Activated CD4-positive, CD25-positive, alpha-beta regulatory T cell treated with anti-CD3 and anti-CD28 coated beads, Interleukin-2, amount 50 U/mL, for 24 hours (primary cell): ENCODE measurements at regions not wholly inside any gene's neighbourhood (a gene's known extent, or its start where the extent isn't known, plus 50 kb on each side); places are given as distances from the start of the nearest gene placed in this dataset.
"Not testable (repeated sequence)": the region's sequence is repeated elsewhere in the genome, so short reads cannot be mapped to it uniquely, and the experiment has no call there.

ENCODE experiments used
- ATAC-seq, 2 donors: fragments of 150-1000 bp; cut with Tn5 transposase; one replicate each; pipeline ENCODE4 v1.10.0; 2021; ENCODE audit warnings: mild to moderate bottlenecking in 1 of 2, moderate library complexity in 1 of 2

DNA sequence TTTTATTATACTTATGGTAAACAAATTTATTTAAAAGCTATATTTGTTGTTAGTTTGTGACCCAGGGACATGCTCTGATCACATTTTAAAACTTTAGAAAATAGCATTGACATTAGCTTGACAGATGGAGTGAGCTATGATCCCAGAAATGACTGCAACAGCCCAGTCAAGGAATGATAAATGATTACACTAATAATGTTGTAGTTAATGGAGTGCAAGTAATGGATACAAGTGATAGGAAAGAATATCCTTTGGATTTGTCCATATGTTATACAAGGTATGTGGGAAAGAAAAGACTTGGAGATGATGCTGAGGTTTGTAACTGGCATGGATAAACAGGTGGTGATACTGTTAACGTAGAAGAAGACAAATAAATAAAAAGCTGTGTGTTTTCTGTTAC, 1908.7 kb downstream of the MRPL39 start:
- no peak for ATAC-seq

DNA sequence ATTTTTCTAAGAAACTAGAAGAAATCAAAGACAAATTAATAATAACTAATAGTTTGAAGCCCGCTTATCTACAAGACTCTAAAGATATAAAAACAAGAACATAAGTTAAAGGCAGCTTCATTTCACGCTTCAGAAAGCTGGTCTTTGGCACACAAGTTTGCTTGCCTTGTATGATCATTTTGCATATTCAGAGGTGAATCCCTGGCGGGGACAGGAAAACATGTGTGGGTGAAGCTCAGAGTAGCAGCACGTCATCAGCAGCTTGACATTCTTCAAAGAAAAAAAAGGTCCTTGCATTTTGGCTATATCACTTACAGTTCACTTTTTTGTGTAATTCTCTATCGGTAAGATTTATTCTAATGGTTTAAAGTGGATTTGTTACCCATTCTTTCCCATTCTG, 1911.8 kb downstream of the MRPL39 start:
- no peak for ATAC-seq

DNA sequence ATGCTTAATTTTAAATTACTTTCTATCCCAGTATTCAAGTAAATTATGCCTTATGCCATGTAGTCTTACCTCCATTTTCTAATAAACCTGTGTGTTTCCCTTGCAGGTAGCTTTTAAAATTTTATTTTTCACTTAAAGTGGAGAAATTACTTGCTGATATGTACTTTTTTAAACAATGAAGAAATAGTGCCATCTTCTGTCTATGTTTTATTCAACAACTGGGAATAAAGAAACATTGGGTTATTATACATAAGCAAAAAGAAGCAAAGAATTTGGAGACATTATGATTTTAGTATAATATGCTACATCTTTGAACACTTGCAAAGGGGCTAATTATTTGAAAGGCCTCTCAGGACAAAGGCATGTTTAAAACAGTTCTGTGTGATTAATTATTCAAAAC, 1912.9 kb downstream of the MRPL39 start:
- ATAC-seq = no peak

DNA sequence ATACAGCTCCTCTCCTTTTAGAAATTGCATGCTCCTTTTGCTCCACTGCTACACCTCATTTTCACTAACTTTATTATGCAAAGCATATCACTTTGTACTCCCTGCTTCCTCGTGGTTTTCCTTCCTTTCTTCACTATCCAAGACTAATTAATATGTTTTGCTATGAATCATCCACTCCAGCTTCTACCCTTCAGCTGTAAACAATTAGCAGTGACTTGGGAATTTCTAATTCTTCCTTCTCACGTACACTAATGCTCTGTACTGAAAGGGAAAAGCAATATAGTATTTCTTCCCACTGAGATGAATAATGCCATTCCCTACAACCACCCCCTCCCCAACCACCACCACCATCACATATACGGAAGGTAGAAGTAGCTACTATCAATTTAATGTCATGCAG, 1917.0 kb downstream of the MRPL39 start:
- no peak for ATAC-seq

DNA sequence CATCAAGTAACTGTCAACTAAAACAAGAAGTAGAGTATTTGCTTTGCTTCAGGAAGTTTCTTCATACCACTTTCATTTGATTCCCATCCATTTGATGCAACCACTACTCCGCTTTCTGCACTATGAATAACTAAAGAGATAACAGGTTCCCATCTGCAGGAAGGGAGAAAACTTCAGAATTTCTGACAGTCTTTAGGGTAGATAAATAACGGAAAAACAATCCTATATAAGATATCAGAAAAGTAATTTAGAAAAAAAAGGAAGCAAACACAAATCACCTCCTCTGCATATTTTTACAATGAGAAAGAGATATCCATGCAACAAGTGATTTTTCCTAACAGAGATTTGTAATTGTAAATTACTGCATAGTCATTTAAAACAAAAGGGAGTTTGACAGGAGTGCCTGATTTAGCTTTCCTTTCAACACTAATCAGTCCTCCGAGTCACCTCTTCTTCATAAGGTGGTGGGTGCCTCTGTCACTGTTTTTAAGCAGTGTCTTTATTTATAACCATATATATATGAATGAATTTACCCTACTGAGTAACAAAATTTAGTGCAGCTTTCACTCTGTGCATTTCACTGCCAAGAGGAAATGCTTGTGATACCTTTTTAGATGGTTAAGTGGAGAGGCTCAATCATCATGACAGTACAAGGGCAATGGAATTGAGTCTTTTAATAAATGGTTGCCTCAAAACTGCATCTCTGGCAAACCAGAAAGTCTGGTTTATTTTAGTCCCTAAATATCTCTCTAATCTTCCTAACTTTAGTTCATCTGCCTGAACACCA, 1920.4 kb downstream of the MRPL39 start:
- ATAC-seq = no peak

DNA sequence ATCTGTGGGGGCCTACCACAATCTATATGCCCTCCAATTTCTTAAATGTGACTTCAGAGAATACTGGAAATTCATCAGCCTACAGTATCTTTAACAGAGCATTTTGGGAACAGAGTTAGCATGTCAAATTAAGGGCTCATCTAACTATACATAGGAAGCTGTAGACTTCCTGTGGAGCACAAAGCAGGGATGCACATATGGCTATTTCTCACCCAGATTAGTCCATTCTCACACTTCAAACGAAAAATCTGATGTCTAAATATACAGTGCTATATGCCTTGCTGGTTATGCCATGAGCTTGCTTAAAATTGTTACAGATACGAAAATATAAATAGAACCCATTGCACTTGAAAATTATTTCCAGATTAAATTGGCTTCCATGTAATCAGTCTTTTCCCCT, 1922.8 kb downstream of the MRPL39 start:
- ATAC-seq = no peak

DNA sequence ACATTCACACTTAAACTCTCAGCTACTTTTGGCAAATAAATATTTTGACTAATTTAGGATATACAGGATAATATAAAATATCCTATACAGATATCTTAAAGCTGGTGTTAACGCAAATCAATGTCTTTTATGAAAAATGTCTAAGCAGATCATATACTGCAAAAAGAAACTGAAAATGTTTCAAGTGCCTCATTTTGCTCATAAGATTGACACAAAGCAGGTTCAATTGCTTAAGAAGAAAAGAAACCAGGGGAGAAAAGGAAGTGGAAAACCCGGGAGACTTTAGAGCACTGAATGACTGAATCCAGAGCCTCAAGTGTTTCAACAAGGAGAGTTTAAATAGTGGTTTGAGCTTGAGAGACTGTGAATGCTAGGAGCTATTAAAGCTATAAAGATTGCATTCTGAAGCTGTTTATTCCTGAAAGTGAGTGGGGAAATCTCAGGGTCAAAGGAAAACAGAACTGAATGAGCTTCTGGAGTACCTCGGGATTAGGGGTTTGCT, 1943.0 kb downstream of the MRPL39 start:
- ATAC-seq = no peak

DNA sequence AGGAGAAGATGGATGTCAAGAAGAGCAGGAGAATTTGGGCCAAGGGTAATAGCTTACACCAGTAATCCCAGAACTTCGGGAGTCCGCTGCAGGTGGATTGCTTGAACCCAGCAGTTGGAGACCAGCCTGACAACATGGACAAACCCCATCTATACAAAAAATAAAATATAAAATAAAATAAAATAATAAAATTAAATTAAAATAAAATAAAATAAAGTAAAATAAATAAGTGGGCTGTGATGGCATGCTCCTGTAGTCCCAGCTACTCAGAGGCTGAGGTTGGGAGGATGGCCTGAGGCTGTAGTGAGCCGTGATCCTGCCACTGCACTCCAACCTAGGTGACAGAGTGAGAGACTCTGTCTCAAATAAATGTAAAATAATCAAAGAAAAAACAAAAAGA, 1946.7 kb downstream of the MRPL39 start:
- ATAC-seq = no peak

DNA sequence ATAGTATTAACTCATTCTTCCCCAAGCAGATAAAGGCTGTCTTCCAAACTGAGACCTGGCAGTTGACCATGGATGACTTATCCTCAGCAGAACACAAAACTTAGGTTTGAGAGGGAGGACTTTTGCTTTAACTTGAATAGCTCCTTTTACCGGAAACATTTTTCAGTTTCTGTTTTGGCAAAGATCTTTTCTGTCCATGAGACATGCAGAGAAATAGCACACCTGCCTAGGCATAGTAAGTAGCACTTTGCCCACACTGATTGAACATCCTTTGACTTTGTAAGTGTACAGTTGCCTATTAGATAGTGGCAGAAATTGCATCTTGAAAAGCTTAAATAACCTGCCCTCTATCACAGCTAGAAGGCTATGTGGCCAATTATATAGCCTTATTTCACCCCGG, 1962.5 kb downstream of the MRPL39 start:
- no peak for ATAC-seq

DNA sequence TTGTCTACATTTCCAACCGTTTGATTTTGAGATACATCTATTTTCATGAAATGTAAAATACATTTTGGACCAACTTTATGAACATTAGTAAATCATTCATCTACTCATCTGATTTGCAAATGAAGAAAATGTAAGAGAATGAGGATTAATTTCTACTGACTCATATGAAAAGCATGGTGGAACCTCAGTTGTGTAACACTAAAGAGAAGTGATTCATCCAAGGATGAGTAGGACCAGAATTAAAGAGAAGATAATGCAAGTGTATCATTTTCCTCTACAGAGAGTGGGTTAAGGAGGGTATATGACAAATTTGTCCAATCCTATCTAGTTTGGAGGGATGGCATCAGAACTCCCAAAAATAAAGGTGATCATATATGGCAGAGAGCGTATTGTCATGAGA, 1967.6 kb downstream of the MRPL39 start:
- ATAC-seq = no peak

DNA sequence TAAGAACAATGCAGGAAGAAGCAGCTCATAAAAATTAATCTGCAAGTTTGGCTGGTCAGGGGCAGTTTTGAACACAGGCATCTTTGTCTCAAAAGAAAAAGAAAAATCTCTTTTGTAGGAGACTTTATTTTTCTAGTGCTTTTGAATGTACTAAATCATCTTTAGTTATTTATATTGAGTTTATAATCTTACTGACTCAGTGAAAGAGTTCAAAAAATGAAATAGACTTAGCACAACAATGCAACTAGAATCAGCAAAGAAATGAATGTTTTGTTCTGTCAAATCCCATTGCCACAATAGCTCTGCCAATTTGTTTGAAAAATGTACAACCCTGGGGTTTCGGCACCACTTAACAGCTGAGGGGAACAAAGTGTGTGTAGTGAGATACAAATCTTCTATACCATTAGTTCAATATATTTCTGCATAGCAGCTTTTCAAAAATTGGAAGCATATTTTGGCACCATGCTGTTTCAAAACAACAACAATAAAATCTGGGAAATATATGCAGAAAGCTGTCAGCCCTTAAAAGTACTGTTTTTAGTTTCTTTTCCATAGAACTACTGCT, 1969.1 kb downstream of the MRPL39 start:
- ATAC-seq = no peak

DNA sequence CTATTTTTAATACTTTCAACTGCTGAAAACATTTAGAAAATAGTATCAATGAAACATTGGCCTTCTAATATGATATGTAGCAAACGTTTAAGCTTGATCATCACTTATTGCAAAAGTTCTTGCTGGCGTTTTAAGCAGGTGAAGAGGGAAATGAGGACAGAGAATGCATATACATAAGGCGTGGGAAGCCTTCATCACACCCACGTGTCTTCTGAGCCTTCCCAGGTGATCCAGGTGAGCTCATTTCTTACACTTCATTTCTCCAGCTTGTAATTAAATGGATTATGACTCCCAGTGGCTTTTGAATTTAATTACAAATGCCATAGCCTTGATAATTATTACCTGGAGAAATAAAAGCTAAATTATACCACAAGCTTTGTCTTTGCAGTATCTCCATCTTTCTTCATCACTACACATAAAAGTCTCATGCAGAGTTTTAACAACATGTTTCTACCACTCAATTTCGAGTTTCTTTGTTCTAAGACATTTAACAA, 1973.8 kb downstream of the MRPL39 start:
- ATAC-seq = no peak

DNA sequence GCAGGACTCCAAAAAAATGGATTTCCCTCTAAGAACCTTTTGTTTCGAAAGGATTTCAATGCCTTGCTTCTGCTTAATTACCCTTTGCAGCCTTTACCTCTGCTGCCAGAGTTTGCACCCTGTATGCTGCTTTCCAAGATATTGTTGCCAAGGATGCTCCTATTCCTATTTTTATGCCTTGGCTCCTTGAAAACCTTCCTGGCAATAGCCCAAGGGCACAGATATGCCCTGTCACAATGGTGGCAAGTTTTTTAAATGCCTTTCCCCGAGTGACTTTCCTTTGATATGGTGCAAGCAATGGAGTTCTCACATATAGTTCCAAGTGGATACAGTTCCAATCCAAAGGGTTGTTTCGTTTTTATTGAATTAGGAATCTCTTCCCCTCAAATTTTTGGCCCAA, 1983.0 kb downstream of the MRPL39 start:
- no peak for ATAC-seq

DNA sequence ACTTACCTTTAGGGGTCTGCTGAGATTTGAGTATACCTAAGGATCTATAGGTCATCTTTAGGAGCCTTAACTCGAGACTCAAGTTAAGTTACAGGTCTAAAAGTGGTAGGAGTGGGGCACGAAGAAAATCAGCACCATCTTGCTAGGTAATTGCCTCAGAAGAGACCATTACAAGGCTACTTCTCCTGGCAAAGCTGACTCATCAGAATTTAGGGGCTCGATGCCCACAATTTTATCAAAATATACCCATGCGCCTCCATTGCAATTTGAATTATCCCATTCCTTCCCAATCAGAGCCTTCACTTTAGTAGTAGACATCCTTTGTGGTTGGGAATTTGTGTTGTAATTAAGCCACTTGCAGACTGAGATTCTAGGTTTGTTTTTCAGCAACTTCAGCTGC, 1994.3 kb downstream of the MRPL39 start:
- ATAC-seq = no peak

DNA sequence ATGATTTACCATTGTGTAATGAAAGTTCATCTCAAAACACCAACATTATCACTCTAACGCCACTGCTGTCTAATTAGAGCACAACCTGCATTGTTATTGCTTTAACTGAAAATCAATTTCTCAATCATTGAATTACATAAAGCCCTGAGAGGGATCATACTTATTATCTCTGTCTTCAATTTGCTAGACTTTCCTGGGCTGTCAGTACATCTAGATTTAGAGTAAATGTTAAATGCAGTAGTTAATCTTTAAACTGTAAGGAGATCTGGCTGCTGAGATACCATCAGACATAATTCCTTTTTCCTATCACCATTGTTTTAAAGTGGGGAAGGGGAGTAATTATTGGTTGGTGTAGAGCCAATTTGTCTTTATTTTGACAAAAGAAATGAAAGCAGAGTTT, 1995.1 kb downstream of the MRPL39 start:
- ATAC-seq = no peak

DNA sequence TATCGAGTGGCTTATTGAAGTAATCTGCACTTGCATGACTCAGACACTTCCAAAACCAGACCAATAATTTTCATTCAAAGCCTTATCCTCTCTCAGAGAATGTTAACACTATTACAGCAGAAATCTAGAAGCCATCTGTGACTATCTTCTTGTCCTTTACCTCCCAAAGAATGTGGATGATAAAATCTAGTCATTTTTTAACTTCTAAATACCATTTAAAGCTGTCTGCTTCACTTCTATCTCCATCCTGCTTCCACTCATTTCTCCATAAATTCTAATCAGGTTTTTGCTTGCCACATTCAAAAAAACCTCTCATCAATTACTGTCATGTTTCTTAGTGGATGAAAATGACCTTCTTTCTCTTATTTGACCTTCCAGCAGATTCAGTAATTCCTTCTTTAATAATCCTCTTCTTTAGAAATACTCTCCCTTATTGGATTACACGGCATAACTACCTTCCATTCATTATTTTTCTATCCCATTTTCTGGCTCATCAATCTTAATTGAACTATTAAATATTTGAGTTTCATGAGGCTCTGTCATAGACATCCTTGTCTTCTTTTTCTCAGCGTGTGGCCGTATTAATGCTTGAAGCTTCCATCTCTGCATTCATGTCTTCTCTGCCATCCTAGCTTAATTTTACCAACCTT, 1999.4 kb downstream of the MRPL39 start:
- ATAC-seq = no peak

DNA sequence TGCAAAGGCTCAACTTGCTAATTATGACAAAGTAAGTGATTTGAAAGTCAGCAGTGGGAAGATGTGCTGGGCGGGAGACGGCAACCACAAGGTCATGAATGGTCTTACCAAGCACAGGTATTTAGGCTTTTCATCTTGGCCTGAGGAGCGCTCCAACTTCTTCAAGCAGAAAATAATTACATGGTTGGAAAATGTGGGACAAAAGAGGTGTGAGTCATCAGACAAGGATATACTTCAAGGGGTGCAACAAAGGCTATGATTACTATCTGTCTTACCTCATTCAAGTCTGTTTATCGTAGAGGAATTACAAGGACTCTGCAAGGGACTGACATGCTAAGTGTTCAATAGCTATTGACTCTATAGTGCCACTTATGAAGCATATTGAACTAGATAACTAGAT, 2005.7 kb downstream of the MRPL39 start:
- no peak for ATAC-seq

DNA sequence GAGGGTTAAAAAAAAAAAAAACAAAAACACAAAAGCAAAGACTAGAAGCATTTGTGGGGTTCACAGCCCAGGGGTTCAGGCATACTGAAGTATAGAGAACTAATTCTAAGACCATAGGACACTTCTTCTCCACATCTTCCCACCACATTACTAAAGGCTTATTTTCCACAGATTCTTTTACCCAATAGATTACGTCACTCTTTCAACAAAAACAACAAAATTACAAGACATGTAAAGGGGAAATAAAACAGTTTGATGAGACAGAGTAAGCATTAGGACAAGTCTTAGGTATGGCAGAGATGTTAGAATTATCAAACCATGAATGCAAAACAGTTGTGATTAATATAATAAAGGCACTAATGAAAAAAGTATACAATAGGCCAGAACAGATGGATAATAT, 2013.7 kb downstream of the MRPL39 start:
- no peak for ATAC-seq

DNA sequence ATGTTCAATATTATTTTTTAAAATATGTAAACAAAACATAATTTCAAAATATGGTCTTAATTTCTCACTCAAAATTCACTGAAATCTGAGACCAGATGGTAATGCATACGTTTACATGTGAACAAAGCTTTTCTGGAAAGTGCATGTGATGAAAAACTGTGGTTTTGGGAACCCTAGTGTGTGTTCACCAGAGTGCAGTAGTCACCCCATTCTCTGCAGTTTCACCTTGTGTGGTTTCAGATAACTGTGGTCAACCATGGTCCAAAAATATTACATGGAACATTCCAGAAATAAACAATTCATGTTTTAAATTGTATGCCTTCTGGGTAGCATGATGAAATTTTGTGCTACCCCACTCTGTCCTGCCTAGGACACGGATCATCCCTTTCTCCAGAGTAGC, 2021.9 kb downstream of the MRPL39 start:
- ATAC-seq = no peak

DNA sequence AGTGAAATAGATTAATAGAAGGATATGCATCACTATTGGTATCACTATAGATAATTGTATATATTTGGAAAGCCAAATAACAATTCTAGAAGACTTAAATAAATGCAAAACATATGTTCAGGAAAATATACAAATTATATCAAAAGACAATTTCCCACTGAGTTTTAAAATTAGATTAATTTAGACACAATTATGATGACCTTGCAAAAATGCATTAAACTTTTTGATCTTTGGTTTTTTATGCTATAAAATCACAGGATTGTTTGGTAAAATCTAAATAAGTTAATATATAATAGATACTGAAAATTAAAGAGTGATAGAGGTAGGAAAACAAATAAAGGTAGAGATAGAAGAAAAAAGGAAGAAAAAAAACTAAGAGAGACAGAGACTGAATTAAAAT, 2027.7 kb downstream of the MRPL39 start:
- ATAC-seq = no peak

DNA sequence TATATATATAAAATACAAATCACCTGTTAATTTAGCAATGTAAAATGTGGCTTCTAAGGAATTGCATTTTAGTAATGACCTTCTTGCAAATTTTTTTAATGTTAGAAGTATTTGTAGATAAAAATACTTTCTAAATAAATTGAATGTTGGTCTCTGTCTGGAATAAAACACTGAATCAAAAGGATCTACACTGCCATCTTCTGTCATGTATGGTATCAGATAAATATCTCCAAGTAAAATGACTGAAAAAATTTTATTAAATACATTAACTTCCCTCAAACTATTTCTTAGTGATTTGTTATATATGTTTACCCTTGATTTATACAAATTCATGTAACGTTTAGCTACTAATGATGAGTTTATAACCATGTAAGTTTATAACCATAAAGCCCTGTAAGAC, 2029.3 kb downstream of the MRPL39 start:
- no peak for ATAC-seq

DNA sequence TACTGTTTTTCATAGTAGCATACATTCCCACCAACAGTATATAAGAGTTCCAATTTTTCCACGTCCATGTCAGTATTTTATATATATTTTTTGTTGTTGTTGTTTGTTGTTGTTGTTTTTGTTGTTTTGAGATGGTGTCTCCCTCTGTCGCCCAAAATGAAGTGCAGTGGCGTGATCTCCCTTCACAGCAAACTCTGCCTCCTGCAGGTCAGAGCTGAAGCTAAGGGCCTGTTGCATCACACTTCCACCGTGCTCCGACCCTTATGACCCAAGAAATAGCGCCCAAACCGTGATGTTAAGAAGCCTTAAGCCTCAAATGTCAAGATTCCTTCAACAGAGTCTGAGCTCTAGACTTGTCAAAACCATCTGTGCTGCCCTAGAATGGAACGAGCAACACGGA, 2032.3 kb downstream of the MRPL39 start:
- ATAC-seq = no peak

DNA sequence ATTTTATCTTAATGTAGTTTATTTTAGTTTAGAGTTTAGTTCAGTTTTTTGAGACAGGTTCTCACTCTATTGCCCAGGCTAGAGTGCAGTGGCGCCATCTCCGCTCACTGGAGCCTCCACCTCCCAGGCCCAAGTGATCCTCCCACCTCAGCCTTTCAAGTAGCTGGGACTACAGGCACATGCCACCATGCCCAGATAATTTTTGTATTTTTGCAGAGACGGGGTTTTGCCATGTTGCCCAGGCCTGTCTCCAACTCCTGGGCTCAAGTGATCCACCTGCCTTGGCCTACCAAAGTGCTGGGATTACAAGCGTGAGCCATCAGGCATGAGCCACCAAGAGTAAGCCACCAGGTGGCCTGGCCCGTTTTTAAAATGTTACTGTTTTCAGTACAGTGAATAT, 2058.4 kb downstream of the MRPL39 start:
- not testable (repeated sequence) for ATAC-seq

DNA sequence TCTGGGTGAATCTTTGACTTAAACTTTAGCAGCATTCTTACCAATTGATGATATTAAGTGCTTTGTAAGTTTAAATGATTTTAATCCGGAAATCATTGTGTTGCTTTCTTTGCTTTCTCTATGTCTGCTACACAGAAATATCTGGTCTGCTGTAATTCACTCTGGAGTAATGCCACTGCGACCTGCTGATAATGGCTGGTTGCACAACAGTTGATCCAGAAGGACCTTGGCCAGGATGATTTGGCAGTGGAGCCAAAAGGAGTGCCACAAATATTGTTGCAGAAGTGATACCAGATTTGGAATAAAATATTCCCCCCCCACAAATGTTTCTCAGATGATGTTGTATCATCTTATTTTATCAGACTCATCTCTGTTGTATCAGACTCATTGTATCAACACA, 2063.9 kb downstream of the MRPL39 start:
- no peak for ATAC-seq
